Esophagus squamous epithelium (tissue), 5 donors: ENCODE measurements at regions not wholly inside any gene's neighbourhood (a gene's known extent, or its start where the extent isn't known, plus 50 kb on each side); places are given as distances from the start of the nearest gene placed in this dataset.
"Not testable (repeated sequence)": the region's sequence is repeated elsewhere in the genome, so short reads cannot be mapped to it uniquely, and the experiment has no call there.

Experiments used
- DNase-seq: peaks from one replicate; lab custom pipeline; 2025; lab: John Stamatoyannopoulos, UW
- H3K27ac ChIP-seq, 4 donors: fragments of 200-600 bp; sonication (generic); one replicate each; pipeline ENCODE4 v1.5.1; 2016 to 2019; ENCODE audit warnings: mild to moderate bottlenecking in 1 of 4
- H3K27me3 ChIP-seq, 4 donors: fragments of 200-600 bp; sonication (generic); 1 replicate in 3 of 4; 2 replicates in 1 of 4; pipeline versions ENCODE4 v1.5.1 to v1.6.0; 2017 to 2021; ENCODE audit warnings: antibody characterized with exemption in 1 of 4
- H3K36me3 ChIP-seq, 3 donors: fragments of 200-600 bp; sonication (generic); one replicate each; pipeline ENCODE4 v1.5.1; 2016 to 2019
- H3K4me1 ChIP-seq, 3 donors: fragments of 200-600 bp; sonication (generic); one replicate each; pipeline ENCODE4 v1.5.1; 2017 to 2019
- H3K4me3 ChIP-seq, 4 donors: fragments of 200-600 bp; sonication (generic); 1 replicate in 3 of 4; 2 replicates in 1 of 4; pipeline ENCODE4 v1.5.1; 2016 to 2019; ENCODE audit warnings: mild to moderate bottlenecking in 2 of 4, moderate library complexity in 1 of 4
- H3K9me3 ChIP-seq, 3 donors: fragments of 200-600 bp; sonication (generic); one replicate each; pipeline ENCODE4 v1.5.1; 2016 to 2019
- CTCF ChIP-seq, 6 experiments: fragments of 450-650 bp in 4 of 6; fragments of 200-600 bp in 2 of 6; sonication (generic) in 2 of 6; IDR thresholded peaks; one replicate each; pipeline ENCODE4 v1.5.1; 2016 to 2019; ENCODE audit warnings: antibody characterized with exemption in 6 of 6, mild to moderate bottlenecking in 4 of 6, moderate library complexity in 4 of 6
- POLR2A ChIP-seq, 4 donors: fragments of 450-650 bp; IDR thresholded peaks; one replicate each; pipeline ENCODE4 v1.6.1; 2017; ENCODE audit warnings: antibody characterized with exemption in 4 of 4, mild to moderate bottlenecking in 4 of 4, moderate library complexity in 3 of 4
- WGBS, 2 donors: methylation state at CpG; one replicate each; pipeline ENCODE4 v1.1.5; 2018; 5-methylcytosine and 5-hydroxymethylcytosine counted together
- intact Hi-C: fragments of 100-400 bp; cut with DNase I; formaldehyde crosslinking; loops from one replicate; pipeline ENCODE4 v1.15.0; 2022
- donor health status: DM: yes; HTN: yes; CAD: no.

GRCh38 chr4:115986573-115986972 lies 873.2 kb upstream of the NDST4 start:
- intact Hi-C loops = no loop called here
- TF ChIP-seq POLR2A (IDR thresholded peaks at IDR 0.05) (no peak), CTCF (IDR thresholded peaks at IDR 0.05) (no peak)
- no peaks in the 10 kb centered on the region for H3K27me3 ChIP-seq
- no peak for DNase-seq
- 61 to 71% methylated on average over 1 to 3 of the region's 6 CpGs for WGBS, 2 donors
- H3K27ac ChIP-seq = no peak overlapping the region
- H3K4me3 ChIP-seq = no peak overlapping the region
- H3K36me3 ChIP-seq = no peaks in the 10 kb centered on the region
- peaks cover 0 to 5% (median 0%) of the 10 kb centered on the region in 3 donors for H3K9me3 ChIP-seq
- H3K4me1 ChIP-seq = no peaks in the 10 kb centered on the region

- H3K9me3 ChIP-seq, H3K4me3 ChIP-seq, H3K36me3 ChIP-seq, H3K27me3 ChIP-seq, H3K27ac ChIP-seq, intact Hi-C loops, DNase-seq, H3K4me1 ChIP-seq: not testable (repeated sequence)
- 49 to 65% methylated on average over 8 of the region's 8 CpGs for WGBS, 2 donors
Measured at GRCh38 chr4:115975421-115976001, 862.1 kb upstream of the NDST4 start.

GRCh38 chr4:115973768-115974167 lies 860.3 kb upstream of the NDST4 start:
- TF ChIP-seq POLR2A (IDR thresholded peaks at IDR 0.05) = no peak
- TF ChIP-seq CTCF (IDR thresholded peaks at IDR 0.05) = no peak
- Histone ChIP-seq H3K4me1 (no peaks in the 10 kb centered on the region), H3K36me3 (no peaks in the 10 kb centered on the region), H3K27me3 (no peaks in the 10 kb centered on the region), H3K27ac (no peak overlapping the region), H3K9me3 (no peaks in the 10 kb centered on the region), H3K4me3 (no peak overlapping the region)
- intact Hi-C loops = no loop called here
- 4 to 21% methylated on average over 1 of the region's 1 CpG for WGBS, 2 donors
- DNase-seq = no peak

- Histone ChIP-seq H3K4me3 (no peak overlapping the region), H3K4me1 (no peaks in the 10 kb centered on the region), H3K36me3 (no peaks in the 10 kb centered on the region), H3K27ac (no peak overlapping the region), H3K27me3 (no peaks in the 10 kb centered on the region), H3K9me3 (no peaks in the 10 kb centered on the region)
- TF ChIP-seq CTCF (IDR thresholded peaks at IDR 0.05) (no peak), POLR2A (IDR thresholded peaks at IDR 0.05) (no peak)
- 65 to 74% methylated on average over 2 of the region's 2 CpGs for WGBS, 2 donors
- intact Hi-C loops = no loop called here
- DNase-seq = no peak
Measured at GRCh38 chr4:115972967-115973366, 859.5 kb upstream of the NDST4 start.

- Histone ChIP-seq H3K4me3 (no peak overlapping the region), H3K4me1 (no peaks in the 10 kb centered on the region), H3K9me3 (no peaks in the 10 kb centered on the region), H3K36me3 (no peaks in the 10 kb centered on the region), H3K27me3 (no peaks in the 10 kb centered on the region), H3K27ac (no peak overlapping the region)
- 90 to 91% methylated on average over 2 of the region's 2 CpGs for WGBS, 2 donors
- intact Hi-C loops = no loop called here
- no peak for DNase-seq
- no peak for TF ChIP-seq POLR2A (IDR thresholded peaks at IDR 0.05)
- no peak for TF ChIP-seq CTCF (IDR thresholded peaks at IDR 0.05)
Measured at GRCh38 chr4:115970859-115971258, 857.4 kb upstream of the NDST4 start.

GRCh38 chr4:115969756-115970155 lies 856.3 kb upstream of the NDST4 start:
- 38 to 56% methylated on average over 1 of the region's 1 CpG for WGBS, 2 donors
- Histone ChIP-seq H3K9me3 (no peaks in the 10 kb centered on the region), H3K27me3 (no peaks in the 10 kb centered on the region), H3K4me1 (no peaks in the 10 kb centered on the region), H3K4me3 (no peak overlapping the region), H3K27ac (no peak overlapping the region), H3K36me3 (no peaks in the 10 kb centered on the region)
- no peak for DNase-seq
- TF ChIP-seq CTCF (IDR thresholded peaks at IDR 0.05) = no peak
- no peak for TF ChIP-seq POLR2A (IDR thresholded peaks at IDR 0.05)
- intact Hi-C loops = no loop called here
